ENCODE measurements at regions not wholly inside any gene's neighbourhood (a gene's known extent, or its start where the extent isn't known, plus 50 kb on each side); places are given as distances from the start of the nearest gene placed in this dataset.
A peak's percentile ranks its signal among the peaks of the same experiment; 100 is the strongest.

- TF ChIP-seq ZNF407 (CRISPR knock-in tag; IDR thresholded peaks at IDR 0.05; ENCODE audit: not compliant biosample characterization) (peak; percentile 91), KDM3A (CRISPR knock-in tag; IDR thresholded peaks at IDR 0.05; ENCODE audit: low read depth) (no peak), ZNF318 (CRISPR knock-in tag; IDR thresholded peaks at IDR 0.05) (no peak), EP300 (IDR thresholded peaks at IDR 0.05; ENCODE audit: low read depth in 2 of 2, low read length in 2 of 2) (0 out of 4 replicates have a peak, but pooled peaks of 1 of the 2 experiments have one; percentile 6), EP300 (CRISPR knock-in tag; IDR thresholded peaks at IDR 0.05; ENCODE audit: borderline replicate concordance) (no peak), BRD4 (CRISPR knock-in tag; IDR thresholded peaks at IDR 0.05) (0 out of 2 replicates have a peak, but pooled peaks have one; percentile 27), LCORL (IDR thresholded peaks at IDR 0.05) (no peak), LCORL (CRISPR knock-in tag; IDR thresholded peaks at IDR 0.05) (0 out of 2 replicates have a peak, but pooled peaks have one; percentile 24)
These were observed 57.4 kb downstream of the IGLL1 start (continued) for GRCh38 chr22:23522623-23523251.
